ENCODE measurements at regions not wholly inside any gene's neighbourhood (a gene's known extent, or its start where the extent isn't known, plus 50 kb on each side); places are given as distances from the start of the nearest gene placed in this dataset.

GRCh38 chr7:13447637-13448036 lies 541.8 kb downstream of the ETV1 start:
- DNase-seq (ENCODE audit: low spot score) = no peak

GRCh38 chr7:13448243-13448642 lies 541.2 kb downstream of the ETV1 start:
- DNase-seq (ENCODE audit: low spot score) = no peak

GRCh38 chr7:13449460-13449859 lies 540.0 kb downstream of the ETV1 start:
- no peak for DNase-seq (ENCODE audit: low spot score)

GRCh38 chr7:13454916-13455592 lies 534.4 kb downstream of the ETV1 start:
- no peak for DNase-seq (ENCODE audit: low spot score)

GRCh38 chr7:13457790-13458189 lies 531.7 kb downstream of the ETV1 start:
- peak; percentile 63 for DNase-seq (ENCODE audit: low spot score)

GRCh38 chr7:13466874-13467547 lies 522.5 kb downstream of the ETV1 start:
- peak; percentile 30 for DNase-seq (ENCODE audit: low spot score)

GRCh38 chr7:13476881-13477444 lies 512.5 kb downstream of the ETV1 start:
- DNase-seq (ENCODE audit: low spot score) = no peak

GRCh38 chr7:13489386-13489785 lies 500.1 kb downstream of the ETV1 start:
- no peak for DNase-seq (ENCODE audit: low spot score)

GRCh38 chr7:13496976-13497375 lies 492.5 kb downstream of the ETV1 start:
- no peak for DNase-seq (ENCODE audit: low spot score)

- DNase-seq (ENCODE audit: low spot score) = no peak
Observed at GRCh38 chr7:13508586-13508985, 480.9 kb downstream of the ETV1 start.

- DNase-seq (ENCODE audit: low spot score) = no peak
Observed at GRCh38 chr7:13518738-13519137, 470.7 kb downstream of the ETV1 start.

- no peak for DNase-seq (ENCODE audit: low spot score)
Observed at GRCh38 chr7:13524076-13524475, 465.4 kb downstream of the ETV1 start.

- DNase-seq (ENCODE audit: low spot score) = no peak
Observed at GRCh38 chr7:13532028-13532753, 457.3 kb downstream of the ETV1 start.

- no peak for DNase-seq (ENCODE audit: low spot score)
Observed at GRCh38 chr7:13538669-13539068, 450.8 kb downstream of the ETV1 start.

GRCh38 chr7:13540429-13540828 lies 449.0 kb downstream of the ETV1 start:
- no peak for DNase-seq (ENCODE audit: low spot score)

- DNase-seq (ENCODE audit: low spot score) = no peak
Observed at GRCh38 chr7:13541326-13541725, 448.1 kb downstream of the ETV1 start.

- DNase-seq (ENCODE audit: low spot score) = no peak
Observed at GRCh38 chr7:13542451-13542850, 447.0 kb downstream of the ETV1 start.

GRCh38 chr7:13551503-13551902 lies 438.0 kb downstream of the ETV1 start:
- DNase-seq (ENCODE audit: low spot score) = no peak

GRCh38 chr7:13560441-13560840 lies 429.0 kb downstream of the ETV1 start:
- DNase-seq (ENCODE audit: low spot score) = no peak

- DNase-seq (ENCODE audit: low spot score) = no peak
Observed at GRCh38 chr7:13563257-13563656, 426.2 kb downstream of the ETV1 start.

- no peak for DNase-seq (ENCODE audit: low spot score)
Observed at GRCh38 chr7:13563680-13564079, 425.8 kb downstream of the ETV1 start.

GRCh38 chr7:13577566-13578145 lies 411.8 kb downstream of the ETV1 start:
- no peak for DNase-seq (ENCODE audit: low spot score)
